ENCODE measurements at regions not wholly inside any gene's neighbourhood (a gene's known extent, or its start where the extent isn't known, plus 50 kb on each side); places are given as distances from the start of the nearest gene placed in this dataset.
A peak's percentile ranks its signal among the peaks of the same experiment; 100 is the strongest.

- in situ Hi-C loops (cut with MboI; ENCODE audit: low pct_unique_long_range_greater_than_20kb in 2 of 9, low sequenced_read_pairs in 9 of 9, unreplicated experiment in 9 of 9), result no loop called here
- no peak overlapping the region for H3K27ac ChIP-seq
- WGBS, 10 experiments, result 0 to 92% (median 83%) methylated on average over 1 to 4 of the region's 4 CpGs; no CpG with 5 or more reads in 2 of the 10 experiments
- no peak overlapping the region for H3K4me3 ChIP-seq
- H3K4me1 ChIP-seq (replicated peaks in 1 of 2), result peaks cover 0 to 8% of the 10 kb centered on the region in 2 donors
- no peak for ATAC-seq (replicated peaks in 6 of 8)
Measured at GRCh38 chr10:88077977-88078376, 214.6 kb downstream of the PTEN start.

DNA sequence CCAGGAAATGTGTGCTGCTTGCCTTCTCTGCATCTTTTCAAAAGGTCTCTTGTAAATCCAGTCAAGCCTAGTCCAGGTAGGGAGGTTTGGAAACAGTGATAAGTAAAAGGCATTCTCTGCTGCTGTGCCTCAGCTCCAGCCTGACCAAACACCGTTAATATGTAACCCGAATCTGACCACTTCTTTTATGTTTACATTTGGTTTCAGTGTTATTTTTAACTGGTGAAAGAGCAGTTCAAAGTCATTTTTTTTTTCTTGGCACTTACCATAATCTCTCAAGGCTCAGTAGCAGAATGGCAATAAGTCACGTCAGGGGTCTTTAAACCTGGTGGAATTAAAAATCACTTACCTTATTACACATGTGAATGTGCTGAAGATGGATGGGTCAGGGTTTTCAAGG is 216.8 kb downstream of the PTEN start:
- WGBS, 10 experiments, result 0 to 68% (median 20%) methylated on average over 1 to 3 of the region's 3 CpGs; no CpG with 5 or more reads in 2 of the 10 experiments
- peak in 2 of 8 experiments; percentile 12 to 34 for ATAC-seq (replicated peaks in 6 of 8)
- Histone ChIP-seq H3K4me3 (no peak overlapping the region), H3K4me1 (replicated peaks in 1 of 2) (peaks cover 0 to 9% of the 10 kb centered on the region in 2 donors), H3K27ac (no peak overlapping the region)
- in situ Hi-C loops (cut with MboI; ENCODE audit: low pct_unique_long_range_greater_than_20kb in 2 of 9, low sequenced_read_pairs in 9 of 9, unreplicated experiment in 9 of 9), result no loop called here

- Histone ChIP-seq H3K4me1 (replicated peaks in 1 of 2) (peaks cover 0 to 9% of the 10 kb centered on the region in 2 donors), H3K27ac (no peak overlapping the region), H3K4me3 (no peak overlapping the region)
- in situ Hi-C loops (cut with MboI; ENCODE audit: low pct_unique_long_range_greater_than_20kb in 2 of 9, low sequenced_read_pairs in 9 of 9, unreplicated experiment in 9 of 9), result no loop called here
- 56 to 89% (median 78%) methylated on average over 1 to 3 of the region's 3 CpGs; no CpG with 5 or more reads in 4 of the 10 experiments for WGBS, 10 experiments
- ATAC-seq (replicated peaks in 6 of 8), result no peak
Measured at GRCh38 chr10:88081457-88082054, 218.1 kb downstream of the PTEN start.

GRCh38 chr10:88082391-88082790 is 219.0 kb downstream of the PTEN start:
- in situ Hi-C loops (cut with MboI; ENCODE audit: low pct_unique_long_range_greater_than_20kb in 2 of 9, low sequenced_read_pairs in 9 of 9, unreplicated experiment in 9 of 9), result no loop called here
- ATAC-seq (replicated peaks in 6 of 8), result no peak
- Histone ChIP-seq H3K4me1 (replicated peaks in 1 of 2) (peaks cover 0 to 9% of the 10 kb centered on the region in 2 donors), H3K27ac (no peak overlapping the region), H3K4me3 (no peak overlapping the region)
- WGBS, 10 experiments, result 100% methylated on average over 1 to 3 of the region's 3 CpGs; no CpG with 5 or more reads in 4 of the 10 experiments

DNA sequence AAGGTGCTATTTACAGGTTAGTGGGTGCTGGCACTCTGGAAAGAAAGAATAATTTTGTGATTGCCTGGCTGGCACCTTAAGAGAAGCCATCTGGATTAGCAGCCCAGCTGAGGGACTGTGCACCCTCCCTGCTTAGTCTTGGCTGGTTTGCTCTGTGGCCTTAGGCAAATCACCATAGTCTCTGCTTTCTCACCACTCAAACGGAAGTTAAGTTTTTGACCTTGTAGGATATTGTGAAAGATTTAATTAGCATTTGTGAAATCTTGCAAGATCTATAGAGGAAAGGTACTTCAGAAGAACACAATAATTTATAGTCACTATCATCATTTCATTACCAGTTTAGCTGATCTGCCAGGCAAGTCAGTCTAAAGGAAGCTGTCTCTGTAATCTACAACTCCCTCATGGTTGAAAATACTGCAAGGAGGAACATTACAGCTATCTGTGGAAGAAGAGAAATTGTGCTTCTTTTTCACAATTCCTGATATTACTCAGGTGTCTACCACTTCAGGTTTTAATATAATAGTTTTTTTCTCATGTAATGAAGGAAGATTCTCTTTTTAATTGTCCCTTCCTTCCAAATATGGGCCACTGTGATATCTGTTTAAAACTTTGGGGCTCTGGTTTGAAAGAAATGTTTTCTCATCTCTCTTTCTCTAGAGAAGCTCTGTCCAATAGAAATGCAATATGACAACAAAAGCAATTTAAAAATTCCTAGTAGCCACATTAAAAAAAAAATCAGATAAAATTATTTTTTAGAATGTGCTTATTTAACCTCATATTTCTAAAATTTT is 219.6 kb downstream of the PTEN start:
- H3K27ac ChIP-seq, result no peak overlapping the region
- WGBS, 10 experiments, result 17 to 100% (median 80%) methylated on average over 1 of the region's 1 CpG; no CpG with 5 or more reads in 4 of the 10 experiments
- in situ Hi-C loops (cut with MboI; ENCODE audit: low pct_unique_long_range_greater_than_20kb in 2 of 9, low sequenced_read_pairs in 9 of 9, unreplicated experiment in 9 of 9), result no loop called here
- H3K4me1 ChIP-seq (replicated peaks in 1 of 2), result peaks cover 0 to 9% of the 10 kb centered on the region in 2 donors
- H3K4me3 ChIP-seq, result no peak overlapping the region
- ATAC-seq (replicated peaks in 6 of 8), result peak in 2 of 8 experiments; percentile 44 to 58

DNA sequence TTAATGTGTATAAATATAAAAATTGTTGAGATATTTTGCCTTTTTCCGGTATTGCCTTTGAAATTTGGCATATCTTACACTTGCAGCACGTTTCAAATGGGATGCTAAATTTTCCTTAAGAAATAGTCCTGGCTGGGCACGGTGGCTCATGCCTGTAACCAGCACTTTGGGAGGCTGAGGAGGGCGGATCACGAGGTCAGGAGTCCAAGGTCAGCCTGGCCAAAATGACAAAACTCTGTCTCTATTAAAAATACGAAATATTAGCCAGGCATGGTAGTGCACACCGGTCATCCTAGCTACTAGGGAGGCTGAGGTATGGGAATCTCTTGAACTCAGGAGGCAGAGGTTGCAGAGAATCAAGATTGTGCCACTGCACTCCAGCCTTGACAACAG is 220.2 kb downstream of the PTEN start:
- ATAC-seq (replicated peaks in 6 of 8), result no peak
- whole genome bisulfite sequencing, 10 experiments, result 70 to 100% (median 89%) methylated on average over 1 to 7 of the region's 7 CpGs
- Histone ChIP-seq H3K27ac (no peak overlapping the region), H3K4me1 (replicated peaks in 1 of 2) (peaks cover 0 to 9% of the 10 kb centered on the region in 2 donors), H3K4me3 (no peak overlapping the region)
- in situ Hi-C loops (cut with MboI; ENCODE audit: low pct_unique_long_range_greater_than_20kb in 2 of 9, low sequenced_read_pairs in 9 of 9, unreplicated experiment in 9 of 9), result no loop called here

DNA sequence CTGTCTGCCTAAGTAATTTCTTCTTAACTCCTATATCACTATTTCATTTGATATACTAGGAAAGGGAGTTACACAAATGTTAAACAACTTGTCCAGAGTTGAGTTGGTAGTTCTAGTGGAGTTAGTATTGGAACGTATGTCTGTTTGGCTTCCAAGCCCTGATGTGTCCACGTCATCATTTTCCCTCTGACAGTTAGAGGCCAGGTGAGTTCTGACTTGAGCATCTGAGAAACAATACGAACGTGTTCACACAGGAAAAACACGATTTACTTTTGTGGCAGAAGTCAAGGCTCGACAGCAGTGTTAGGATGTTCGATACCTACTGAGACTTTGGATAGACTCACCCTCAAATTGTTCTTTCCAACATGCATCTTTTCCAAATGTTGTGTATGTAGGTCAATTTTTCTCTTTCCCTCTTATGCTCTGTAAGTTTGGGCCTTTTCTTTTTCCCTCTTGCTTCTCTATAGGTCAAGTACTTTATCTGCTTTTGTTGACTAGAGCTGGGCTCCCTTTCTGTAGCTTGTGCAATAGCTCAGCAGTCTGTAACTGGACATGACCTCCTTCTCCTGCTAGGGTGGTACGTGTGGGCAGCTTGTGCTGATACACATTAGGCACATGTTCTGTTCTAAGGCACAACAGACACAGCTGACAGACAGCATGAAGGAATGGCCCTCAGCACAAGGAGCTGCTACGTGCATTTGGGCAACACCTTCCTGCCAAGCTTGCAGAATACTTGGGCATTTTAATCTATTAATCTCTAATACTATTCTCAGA is 222.9 kb downstream of the PTEN start:
- in situ Hi-C loops (cut with MboI; ENCODE audit: low pct_unique_long_range_greater_than_20kb in 2 of 9, low sequenced_read_pairs in 9 of 9, unreplicated experiment in 9 of 9), result no loop called here
- H3K4me3 ChIP-seq, result no peak overlapping the region
- ATAC-seq (replicated peaks in 6 of 8), result no peak
- peaks cover 0 to 3% of the 10 kb centered on the region in 2 donors for H3K4me1 ChIP-seq (replicated peaks in 1 of 2)
- WGBS, 10 experiments, result 51 to 100% (median 88%) methylated on average over 1 to 9 of the region's 9 CpGs
- H3K27ac ChIP-seq, result no peak overlapping the region

GRCh38 chr10:88088441-88089340 is 225.3 kb downstream of the PTEN start:
- no peak overlapping the region for H3K4me3 ChIP-seq
- WGBS, 10 experiments, result 47 to 100% (median 90%) methylated on average over 2 to 9 of the region's 9 CpGs; no CpG with 5 or more reads in 1 of the 10 experiments
- no peak for ATAC-seq (replicated peaks in 6 of 8)

DNA sequence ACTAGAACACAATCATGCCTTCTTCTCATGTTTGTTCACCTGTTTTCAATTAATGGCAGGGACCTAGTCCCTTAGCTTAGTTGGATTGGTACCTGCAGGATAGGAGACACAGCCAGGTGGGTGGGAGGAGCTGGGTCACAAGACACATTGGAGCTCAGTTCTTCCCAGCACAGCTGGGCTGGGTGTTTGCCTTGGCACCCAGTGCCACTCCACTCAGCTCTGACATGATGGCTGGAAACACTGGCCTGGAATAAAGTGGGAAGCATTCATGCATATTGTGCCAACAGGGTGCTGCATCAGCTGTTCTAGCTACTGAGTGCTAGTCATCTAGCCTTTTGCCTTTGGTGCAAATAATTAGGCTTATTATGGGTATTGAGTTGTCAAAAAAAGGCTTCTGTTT is 226.1 kb downstream of the PTEN start:
- Histone ChIP-seq H3K4me1 (replicated peaks in 1 of 2) (no peaks in the 10 kb centered on the region), H3K4me3 (no peak overlapping the region), H3K27ac (no peak overlapping the region)
- in situ Hi-C loops (cut with MboI; ENCODE audit: low pct_unique_long_range_greater_than_20kb in 2 of 9, low sequenced_read_pairs in 9 of 9, unreplicated experiment in 9 of 9), result no loop called here
- ATAC-seq (replicated peaks in 6 of 8), result no peak

More at GRCh38 chr10:88088441-88089340, 225.3 kb downstream of the PTEN start:
- Histone ChIP-seq H3K4me1 (replicated peaks in 1 of 2) (no peaks in the 10 kb centered on the region), H3K27ac (no peak overlapping the region)
- in situ Hi-C loops (cut with MboI; ENCODE audit: low pct_unique_long_range_greater_than_20kb in 2 of 9, low sequenced_read_pairs in 9 of 9, unreplicated experiment in 9 of 9), result no loop called here

DNA sequence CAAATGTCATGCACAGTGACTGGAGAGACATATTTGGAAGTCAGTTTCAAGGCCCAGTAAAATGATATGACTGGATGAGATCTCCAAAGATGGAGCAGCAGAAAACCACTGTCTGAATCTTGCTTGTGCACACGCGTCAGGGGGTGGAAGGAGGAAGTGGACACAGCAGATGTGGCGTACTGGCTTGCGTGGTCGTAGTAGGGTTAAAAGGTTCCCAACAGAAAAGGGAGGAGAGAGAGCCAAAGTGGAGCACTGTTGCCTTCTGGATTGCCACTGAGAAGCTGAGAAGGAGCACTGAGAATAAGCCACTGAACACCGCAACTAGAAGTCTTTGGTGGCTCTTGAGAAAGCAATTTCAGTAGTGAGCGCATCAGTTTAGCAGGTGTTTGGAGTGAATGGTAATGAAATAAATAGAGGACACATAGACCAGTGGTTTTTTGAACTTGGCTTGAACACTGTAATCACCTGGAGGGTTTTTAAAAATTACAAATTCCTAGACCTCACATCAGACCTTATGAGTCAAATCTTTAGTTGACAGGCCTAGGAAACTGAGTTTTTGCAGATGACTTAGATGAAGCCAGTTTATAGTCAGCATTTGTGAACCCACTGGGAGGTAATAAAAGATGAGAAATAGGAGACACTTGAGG is 227.3 kb downstream of the PTEN start:
- Histone ChIP-seq H3K27ac (no peak overlapping the region), H3K4me3 (no peak overlapping the region), H3K4me1 (replicated peaks in 1 of 2) (no peaks in the 10 kb centered on the region)
- ATAC-seq (replicated peaks in 6 of 8), result no peak
- WGBS, 10 experiments, result 78 to 100% (median 89%) methylated on average over 1 to 6 of the region's 7 CpGs; no CpG with 5 or more reads in 4 of the 10 experiments
- in situ Hi-C loops (cut with MboI; ENCODE audit: low pct_unique_long_range_greater_than_20kb in 2 of 9, low sequenced_read_pairs in 9 of 9, unreplicated experiment in 9 of 9), result no loop called here

DNA sequence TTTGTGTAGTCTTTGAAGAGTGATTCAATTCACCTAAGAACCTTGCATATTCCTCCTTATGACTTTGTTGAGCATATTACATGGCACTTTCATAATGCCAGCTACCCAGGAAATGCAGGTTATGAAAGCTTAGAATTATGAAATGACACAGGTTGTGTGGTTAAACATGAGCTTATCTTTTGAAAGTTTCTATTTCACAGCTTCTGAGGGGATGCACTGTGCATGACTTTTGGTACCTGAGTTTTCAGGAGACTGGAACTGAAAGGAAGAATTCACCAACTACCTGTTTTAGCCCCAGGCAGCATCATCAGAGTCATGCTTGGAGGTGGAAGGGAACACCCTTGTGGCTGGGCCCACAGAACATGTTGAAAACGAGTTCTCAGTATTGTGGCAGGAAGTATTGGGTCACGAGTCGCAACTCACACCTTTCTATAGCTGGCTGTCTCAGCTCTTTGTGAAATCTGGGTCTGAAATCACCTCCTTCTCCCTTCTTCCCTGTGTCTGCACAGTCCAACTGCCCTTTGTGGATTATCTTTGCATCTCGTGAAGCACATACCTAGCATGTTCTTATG is 228.2 kb downstream of the PTEN start:
- H3K4me1 ChIP-seq (replicated peaks in 1 of 2), result no peaks in the 10 kb centered on the region
- WGBS, 10 experiments, result 50 to 100% (median 67%) methylated on average over 1 to 4 of the region's 4 CpGs; no CpG with 5 or more reads in 5 of the 10 experiments
- ATAC-seq (replicated peaks in 6 of 8), result no peak
- no peak overlapping the region for H3K4me3 ChIP-seq
- in situ Hi-C loops (cut with MboI; ENCODE audit: low pct_unique_long_range_greater_than_20kb in 2 of 9, low sequenced_read_pairs in 9 of 9, unreplicated experiment in 9 of 9), result no loop called here
- no peak overlapping the region for H3K27ac ChIP-seq

GRCh38 chr10:88092265-88092664 is 228.8 kb downstream of the PTEN start:
- 80 to 100% (median 94%) methylated on average over 1 to 4 of the region's 4 CpGs; no CpG with 5 or more reads in 2 of the 10 experiments for WGBS, 10 experiments

More at GRCh38 chr10:88092265-88092664, 228.8 kb downstream of the PTEN start:
- H3K27ac ChIP-seq, result no peak overlapping the region
- in situ Hi-C loops (cut with MboI; ENCODE audit: low pct_unique_long_range_greater_than_20kb in 2 of 9, low sequenced_read_pairs in 9 of 9, unreplicated experiment in 9 of 9), result no loop called here
- H3K4me3 ChIP-seq, result no peak overlapping the region
- H3K4me1 ChIP-seq (replicated peaks in 1 of 2), result no peaks in the 10 kb centered on the region
- no peak for ATAC-seq (replicated peaks in 6 of 8)

Data from motor neuron (in vitro differentiated cells).